ENCODE measurements at regions not wholly inside any gene's neighbourhood (a gene's known extent, or its start where the extent isn't known, plus 50 kb on each side); places are given as distances from the start of the nearest gene placed in this dataset.

DNA sequence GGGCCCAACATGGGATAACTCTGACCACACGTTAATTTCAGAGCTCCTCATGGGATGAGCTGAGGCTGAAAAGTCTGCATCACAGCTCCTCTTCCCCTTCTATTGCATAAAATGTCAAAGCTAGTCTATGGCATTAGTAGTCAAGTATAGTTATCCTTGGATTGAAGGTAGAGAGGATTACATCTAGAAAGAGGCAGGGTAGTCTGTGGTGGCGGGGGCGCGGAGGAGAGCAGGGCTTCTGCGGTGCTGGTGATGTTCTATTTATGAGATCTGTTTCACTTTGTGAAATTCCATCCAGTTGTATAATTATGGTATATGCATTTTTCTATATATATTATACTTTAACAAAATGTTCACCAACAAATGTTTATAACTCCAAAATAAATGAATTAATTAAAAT, 329.5 kb upstream of the GRAMD2B start:
- Histone ChIP-seq H3K36me3 (ENCODE audit: insufficient read depth, low read length) (no peaks in the 10 kb centered on the region), H3K9me3 (ENCODE audit: control insufficient read depth in 1 of 2, insufficient read depth in 1 of 2, low read length in 2 of 2) (no peaks in the 10 kb centered on the region), H3K27me3 (ENCODE audit: control insufficient read depth in 1 of 2, insufficient read depth in 2 of 2, low read length in 2 of 2) (no peaks in the 10 kb centered on the region), H3K4me1 (ENCODE audit: insufficient read depth, low read length) (no peaks in the 10 kb centered on the region), H3K4me3 (ENCODE audit: low read length) (no peak overlapping the region), H3K27ac (ENCODE audit: low read depth in 1 of 2, low read length in 2 of 2) (no peak overlapping the region)
- Mint-ChIP-seq H3K27ac (no peak overlapping the region), H3K4me3 (no peak overlapping the region), H3K27me3 (no peaks in the 10 kb centered on the region), H3K9me3 (peaks cover 4% of the 10 kb centered on the region), H3K4me1 (ENCODE audit: low read depth) (no peaks in the 10 kb centered on the region), H3K36me3 (ENCODE audit: low read depth) (no peaks in the 10 kb centered on the region)
- no peak for ATAC-seq (ENCODE audit: poor library complexity)
- intact Hi-C loops (cut with DNase I, micrococcal nuclease): no loop called here
- DNase-seq: no peak
- TF ChIP-seq, protein P1, sequence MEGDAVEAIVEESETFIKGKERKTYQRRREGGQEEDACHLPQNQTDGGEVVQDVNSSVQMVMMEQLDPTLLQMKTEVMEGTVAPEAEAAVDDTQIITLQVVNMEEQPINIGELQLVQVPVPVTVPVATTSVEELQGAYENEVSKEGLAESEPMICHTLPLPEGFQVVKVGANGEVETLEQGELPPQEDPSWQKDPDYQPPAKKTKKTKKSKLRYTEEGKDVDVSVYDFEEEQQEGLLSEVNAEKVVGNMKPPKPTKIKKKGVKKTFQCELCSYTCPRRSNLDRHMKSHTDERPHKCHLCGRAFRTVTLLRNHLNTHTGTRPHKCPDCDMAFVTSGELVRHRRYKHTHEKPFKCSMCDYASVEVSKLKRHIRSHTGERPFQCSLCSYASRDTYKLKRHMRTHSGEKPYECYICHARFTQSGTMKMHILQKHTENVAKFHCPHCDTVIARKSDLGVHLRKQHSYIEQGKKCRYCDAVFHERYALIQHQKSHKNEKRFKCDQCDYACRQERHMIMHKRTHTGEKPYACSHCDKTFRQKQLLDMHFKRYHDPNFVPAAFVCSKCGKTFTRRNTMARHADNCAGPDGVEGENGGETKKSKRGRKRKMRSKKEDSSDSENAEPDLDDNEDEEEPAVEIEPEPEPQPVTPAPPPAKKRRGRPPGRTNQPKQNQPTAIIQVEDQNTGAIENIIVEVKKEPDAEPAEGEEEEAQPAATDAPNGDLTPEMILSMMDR (IDR thresholded peaks at IDR 0.05): no peak
- ChIA-PET CTCF (no interaction called here), POLR2A (no interaction called here)

DNA sequence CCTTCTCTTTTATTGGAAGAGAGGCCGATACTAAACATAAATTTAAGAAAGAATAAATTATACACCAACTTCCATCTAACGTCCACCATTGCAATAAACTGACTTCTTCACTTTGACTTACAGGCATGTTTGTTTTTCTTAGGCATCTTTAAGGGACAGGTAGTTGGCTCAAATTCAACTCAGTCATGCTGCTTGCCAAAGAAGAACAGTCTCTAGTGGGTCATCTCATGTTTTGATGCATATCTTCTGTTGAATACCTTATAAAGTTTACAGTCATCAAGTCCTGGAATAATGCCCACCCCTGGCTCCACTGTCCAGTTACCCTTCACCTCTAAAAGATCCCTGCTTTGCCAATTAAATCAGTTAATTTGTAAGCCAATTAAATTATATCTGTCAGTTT, 328.2 kb upstream of the GRAMD2B start:
- Mint-ChIP-seq H3K27me3 (no peaks in the 10 kb centered on the region), H3K27ac (no peak overlapping the region), H3K4me3 (no peak overlapping the region), H3K36me3 (ENCODE audit: low read depth) (no peaks in the 10 kb centered on the region), H3K9me3 (peaks cover 4% of the 10 kb centered on the region), H3K4me1 (ENCODE audit: low read depth) (no peaks in the 10 kb centered on the region)
- Histone ChIP-seq H3K36me3 (ENCODE audit: insufficient read depth, low read length) (no peaks in the 10 kb centered on the region), H3K27ac (ENCODE audit: low read depth in 1 of 2, low read length in 2 of 2) (no peak overlapping the region), H3K4me3 (ENCODE audit: low read length) (no peak overlapping the region), H3K4me1 (ENCODE audit: insufficient read depth, low read length) (no peaks in the 10 kb centered on the region), H3K9me3 (ENCODE audit: control insufficient read depth in 1 of 2, insufficient read depth in 1 of 2, low read length in 2 of 2) (no peaks in the 10 kb centered on the region), H3K27me3 (ENCODE audit: control insufficient read depth in 1 of 2, insufficient read depth in 2 of 2, low read length in 2 of 2) (no peaks in the 10 kb centered on the region)
- TF ChIP-seq, protein P1 (IDR thresholded peaks at IDR 0.05): no peak
- ATAC-seq (ENCODE audit: poor library complexity): no peak
- POLR2A ChIA-PET: no interaction called here
- DNase-seq: no peak
- intact Hi-C loops (cut with DNase I, micrococcal nuclease): no loop called here
- CTCF ChIA-PET: no interaction called here

DNA sequence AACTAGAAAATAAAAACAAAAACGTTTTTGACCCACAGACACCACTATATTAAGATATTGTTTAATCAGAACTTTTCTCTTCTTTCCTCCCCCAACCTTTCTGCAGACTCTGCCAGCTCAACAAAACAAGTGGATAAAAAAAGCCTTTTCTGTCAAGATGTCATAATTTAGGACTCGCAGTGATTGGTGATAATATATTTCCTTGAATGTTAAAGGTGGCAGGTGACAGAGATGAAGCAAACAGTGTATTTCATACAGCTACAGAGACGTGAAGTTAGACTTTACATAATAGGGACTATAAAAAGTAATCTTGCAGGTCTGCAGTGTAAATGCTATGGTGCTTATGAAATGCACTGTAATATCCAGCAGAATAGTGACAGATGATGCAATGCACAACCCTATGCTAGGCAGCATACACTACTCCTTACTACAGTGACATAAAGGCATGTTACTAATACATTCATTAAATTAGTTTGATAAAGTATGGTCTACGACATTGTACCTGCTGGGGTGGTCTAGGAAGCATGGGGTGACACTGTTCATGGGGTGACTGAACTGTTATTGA, 326.7 kb upstream of the GRAMD2B start:
- no peak overlapping the region for H3K27ac Mint-ChIP-seq
- ATAC-seq (ENCODE audit: poor library complexity) (no peak), DNase-seq (no peak)
- no peak overlapping the region for H3K27ac ChIP-seq (ENCODE audit: low read depth in 1 of 2, low read length in 2 of 2)
- TF ChIP-seq, protein P1 (IDR thresholded peaks at IDR 0.05): no peak
- H3K4me3 ChIP-seq (ENCODE audit: low read length): no peak overlapping the region
- H3K27me3 Mint-ChIP-seq: no peaks in the 10 kb centered on the region
- H3K27me3 ChIP-seq (ENCODE audit: control insufficient read depth in 1 of 2, insufficient read depth in 2 of 2, low read length in 2 of 2): no peaks in the 10 kb centered on the region
- ChIA-PET POLR2A (no interaction called here), CTCF (no interaction called here)
- H3K9me3 ChIP-seq (ENCODE audit: control insufficient read depth in 1 of 2, insufficient read depth in 1 of 2, low read length in 2 of 2): peaks cover 0 to 3% of the 10 kb centered on the region in 2 experiments
- H3K36me3 ChIP-seq (ENCODE audit: insufficient read depth, low read length): no peaks in the 10 kb centered on the region
- peaks cover 4% of the 10 kb centered on the region for H3K9me3 Mint-ChIP-seq
- H3K4me3 Mint-ChIP-seq: no peak overlapping the region
- intact Hi-C loops (cut with DNase I, micrococcal nuclease): no loop called here
- H3K36me3 Mint-ChIP-seq (ENCODE audit: low read depth): no peaks in the 10 kb centered on the region
- no peaks in the 10 kb centered on the region for H3K4me1 Mint-ChIP-seq (ENCODE audit: low read depth)
- no peaks in the 10 kb centered on the region for H3K4me1 ChIP-seq (ENCODE audit: insufficient read depth, low read length)

All from CD4-positive, alpha-beta T cell (primary cell).